GM19397 (cell line): ENCODE measurements at regions not wholly inside any gene's neighbourhood (a gene's known extent, or its start where the extent isn't known, plus 50 kb on each side); places are given as distances from the start of the nearest gene placed in this dataset.

Experiments used
- ATAC-seq: cut with Tn5 transposase; IDR thresholded peaks from one replicate; pipeline ENCODE4 v1.9.1; 2021; ENCODE audit warnings: mild to moderate bottlenecking, moderate library complexity; ENCODE audit not compliant: unreplicated experiment

DNA sequence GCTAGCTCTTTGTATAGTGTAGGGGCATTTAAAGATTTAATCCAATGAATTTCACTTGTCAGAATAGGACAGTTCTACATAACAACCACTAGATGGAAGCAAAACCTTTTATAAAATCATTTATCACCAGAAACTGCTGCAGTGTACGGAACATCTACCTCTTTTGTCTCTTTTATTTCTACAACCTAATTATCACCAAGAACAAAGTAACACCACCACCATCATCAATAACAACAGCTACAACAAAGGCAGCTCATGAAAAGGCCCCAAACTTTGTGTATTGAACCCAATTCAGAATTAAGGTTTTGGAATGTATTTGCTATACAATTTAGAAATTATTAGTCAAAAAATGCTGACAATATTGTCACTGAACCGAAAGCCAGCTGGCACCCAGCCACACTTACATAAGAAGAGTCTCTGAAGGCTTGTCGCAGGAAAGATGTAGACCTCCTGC lies 260.9 kb upstream of the RPS6KA3 start:
- ATAC-seq: no peak

DNA sequence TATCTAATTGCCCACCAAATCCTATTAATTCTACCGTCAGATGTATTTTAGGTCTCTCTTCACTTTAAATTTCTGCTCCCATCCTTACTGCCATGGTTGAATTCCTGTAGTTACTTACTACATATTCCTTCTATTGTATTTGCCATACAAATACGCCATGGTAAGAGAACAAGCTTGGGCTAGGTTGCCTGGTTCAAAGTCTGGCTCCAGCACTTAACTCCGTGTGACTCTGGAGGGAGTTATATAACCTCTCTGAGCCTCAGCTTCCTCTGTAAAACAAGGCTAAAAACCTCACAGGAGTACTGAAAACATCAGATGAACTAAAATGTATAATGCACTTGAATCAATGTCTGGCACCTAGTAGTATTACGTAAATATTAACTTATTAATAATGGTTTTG lies 260.3 kb upstream of the RPS6KA3 start:
- ATAC-seq: no peak

DNA sequence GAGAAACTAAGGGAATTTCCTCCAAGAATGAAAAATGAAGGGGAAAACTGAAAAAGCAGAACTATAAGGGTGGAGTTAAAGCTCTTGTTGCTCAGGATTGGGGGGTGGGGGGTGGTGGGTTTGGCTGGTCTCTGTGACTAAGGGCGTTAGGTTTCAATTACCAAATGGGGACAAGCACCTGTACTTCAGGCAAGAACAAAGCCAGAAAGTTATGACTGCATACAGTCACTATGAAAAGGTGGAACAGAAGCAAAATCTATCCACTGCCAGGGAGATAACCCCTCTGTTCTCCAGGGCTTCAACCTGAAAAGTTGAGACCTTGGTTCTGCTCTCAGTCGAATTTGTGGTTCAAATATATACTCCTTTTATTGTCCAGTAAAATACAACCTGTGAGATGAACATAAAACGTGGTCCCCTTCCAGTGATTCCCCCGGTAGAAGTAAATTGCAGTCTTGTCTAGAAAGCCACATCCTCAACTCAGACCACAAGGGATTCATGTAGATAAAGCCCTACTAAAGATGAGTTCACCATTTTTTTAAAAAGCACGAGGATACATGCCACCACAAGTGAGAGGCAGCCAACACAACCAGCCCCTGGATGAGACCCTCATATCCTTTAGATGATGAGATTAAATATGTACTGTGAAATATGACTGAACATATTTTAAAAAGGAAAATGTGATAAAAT lies 257.1 kb upstream of the RPS6KA3 start:
- no peak for ATAC-seq

DNA sequence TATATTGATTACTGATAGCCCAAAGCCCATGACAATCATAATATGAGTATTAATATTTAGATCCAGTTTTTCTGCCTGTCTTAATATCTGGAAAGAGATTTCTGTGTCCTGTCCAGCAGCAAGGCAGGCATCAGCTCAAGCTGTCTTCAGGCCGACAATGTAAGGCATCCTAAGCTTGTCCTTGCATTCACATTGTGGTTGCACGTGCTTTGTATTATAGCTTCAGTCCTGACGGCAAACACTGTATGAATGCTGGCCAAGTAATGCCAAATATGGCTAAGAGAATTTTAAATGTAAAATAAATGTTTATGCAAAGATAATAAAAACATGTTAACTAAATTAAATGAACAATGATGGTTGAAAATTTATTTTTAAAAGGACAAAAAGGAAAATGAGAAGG lies 255.7 kb upstream of the RPS6KA3 start:
- ATAC-seq: no peak

DNA sequence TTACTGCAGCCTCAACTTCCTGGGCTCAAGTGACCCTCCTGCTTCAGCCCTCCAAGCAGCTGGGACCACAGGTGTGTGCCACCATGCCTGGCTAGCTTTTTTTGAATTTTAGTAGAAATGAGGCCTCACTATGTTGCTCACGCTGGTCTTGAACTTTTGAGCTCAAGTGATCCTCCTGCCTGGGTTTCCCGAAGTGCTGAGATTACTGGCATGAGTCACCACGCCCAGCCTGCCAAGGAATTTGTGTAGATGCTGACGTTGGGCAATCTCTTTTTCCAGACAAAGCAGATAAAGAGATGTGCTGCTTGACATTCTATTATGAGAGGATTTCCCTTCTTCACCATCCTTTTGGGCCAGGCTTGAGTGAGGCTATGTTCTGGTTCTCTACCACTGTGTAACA lies 254.5 kb upstream of the RPS6KA3 start:
- ATAC-seq: no peak

DNA sequence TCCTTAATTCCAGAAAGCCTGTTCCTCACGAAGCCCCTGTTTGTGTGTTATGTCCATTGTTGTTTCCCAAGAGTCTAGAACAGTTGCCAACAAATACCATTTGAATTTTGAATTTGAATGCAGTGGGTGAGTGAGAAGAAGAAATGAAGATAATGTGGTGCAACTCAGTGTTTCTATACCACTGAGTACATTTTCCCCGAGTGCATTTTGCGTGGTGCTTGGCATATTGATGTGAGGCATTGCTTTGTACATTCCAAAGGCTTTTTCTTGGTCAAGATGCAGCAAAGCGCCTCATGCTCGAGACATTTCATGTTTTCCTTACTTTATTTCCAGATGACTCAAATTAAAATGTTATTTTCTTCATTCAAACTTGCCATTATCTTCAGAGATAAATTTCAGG lies 253.1 kb upstream of the RPS6KA3 start:
- no peak for ATAC-seq

DNA sequence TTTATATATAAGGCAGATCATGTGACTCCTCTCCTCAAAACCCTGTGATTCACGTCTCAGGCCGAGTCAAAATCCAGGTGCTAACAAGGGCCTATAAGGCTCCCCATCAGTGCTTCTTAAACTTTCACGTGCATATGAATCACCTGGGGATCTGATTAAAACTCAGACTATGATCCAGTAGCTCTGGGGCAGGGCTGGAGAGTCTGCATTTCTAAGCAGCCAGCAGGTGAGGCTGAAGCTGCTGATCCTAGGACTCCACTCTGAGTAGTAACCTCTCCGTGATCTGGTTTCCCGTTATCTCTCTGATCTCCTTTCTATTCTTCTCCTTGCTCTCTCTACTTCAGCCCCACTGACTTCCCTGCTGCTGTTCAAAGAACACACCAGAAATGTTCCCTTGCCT lies 252.4 kb upstream of the RPS6KA3 start:
- no peak for ATAC-seq

DNA sequence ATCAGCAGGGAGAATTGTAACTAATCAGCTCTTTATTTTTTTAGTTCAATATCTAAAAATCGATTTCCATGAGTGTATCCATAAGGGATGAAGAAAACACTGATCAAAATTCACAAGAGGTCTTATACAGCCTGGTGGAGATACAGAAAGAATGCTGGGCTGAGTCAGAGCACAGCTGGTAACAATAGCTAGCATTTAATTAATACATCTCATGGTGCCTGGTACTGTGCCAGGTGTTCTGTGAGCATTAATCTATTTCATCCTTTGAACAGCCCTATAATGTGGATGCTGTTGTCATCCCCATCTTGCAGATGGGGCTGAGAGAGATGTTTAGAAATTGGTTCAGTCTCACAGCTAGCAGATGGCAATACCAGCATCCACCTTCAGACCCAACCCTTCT lies 250.9 kb upstream of the RPS6KA3 start:
- no peak for ATAC-seq

DNA sequence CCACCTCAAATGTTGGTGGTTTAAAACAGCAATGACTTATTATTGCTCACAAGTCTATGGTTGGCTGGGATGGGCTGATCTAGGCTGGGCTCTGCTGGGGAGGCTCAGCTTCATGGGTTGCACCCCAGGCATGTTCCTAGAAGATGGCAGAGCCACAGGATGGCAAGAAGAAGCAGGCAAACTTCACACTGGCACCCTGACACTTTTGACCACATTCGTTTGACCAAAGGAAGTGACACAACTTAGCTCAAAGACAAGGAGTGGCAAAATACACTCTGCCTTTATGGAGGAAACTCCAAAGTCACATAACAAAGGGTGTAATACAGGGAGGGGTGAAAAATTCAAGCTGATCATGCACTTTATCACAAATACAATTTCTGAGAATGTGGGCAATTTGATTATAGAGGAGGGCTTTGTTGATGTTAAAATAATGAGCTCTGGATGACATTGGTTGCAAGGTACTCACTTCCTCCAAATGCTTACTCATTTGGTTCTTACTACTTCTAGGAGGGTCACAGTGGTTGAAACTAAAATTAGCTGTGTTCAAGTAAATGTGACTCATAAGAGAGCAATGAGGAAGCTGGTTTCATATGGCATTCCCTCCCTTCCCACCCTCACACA lies 249.2 kb upstream of the RPS6KA3 start:
- peak; percentile 92 for ATAC-seq

DNA sequence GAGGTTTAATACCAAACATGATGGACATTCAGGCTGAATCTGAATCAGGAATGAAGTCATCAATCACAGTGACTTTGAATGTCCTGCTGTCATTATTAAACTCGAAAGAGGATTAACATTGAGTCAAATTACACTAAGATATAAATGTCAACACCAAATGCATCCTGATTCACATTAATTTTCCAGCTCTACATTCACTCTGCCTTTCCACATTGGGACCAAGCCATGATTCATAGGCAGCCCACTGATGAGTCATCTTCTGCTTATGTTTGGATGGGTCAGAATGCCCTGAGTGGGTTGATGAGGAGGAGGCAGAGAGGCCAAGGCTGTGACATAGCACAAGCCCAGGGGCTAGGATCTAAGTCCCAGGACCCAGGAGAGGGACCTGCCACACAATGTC lies 247.6 kb upstream of the RPS6KA3 start:
- no peak for ATAC-seq

DNA sequence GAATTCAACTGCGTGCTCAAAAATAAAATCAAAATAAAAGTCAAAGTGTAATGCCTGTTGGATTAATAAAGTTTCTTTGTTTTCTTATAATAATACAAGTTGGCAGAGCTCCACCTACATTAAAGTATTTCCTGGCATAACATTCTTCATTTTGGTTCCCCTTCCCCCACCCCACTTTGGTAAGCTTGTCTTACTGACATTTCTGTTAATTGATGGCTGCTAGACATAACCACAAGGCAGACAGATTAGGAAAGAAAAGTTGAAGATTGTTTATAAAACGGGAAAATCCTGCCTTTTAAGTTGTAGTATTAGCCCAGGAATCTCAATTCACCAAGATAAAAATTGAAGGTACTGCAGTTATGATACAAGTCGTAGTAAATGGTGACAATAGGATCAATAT lies 246.5 kb upstream of the RPS6KA3 start:
- ATAC-seq: no peak

DNA sequence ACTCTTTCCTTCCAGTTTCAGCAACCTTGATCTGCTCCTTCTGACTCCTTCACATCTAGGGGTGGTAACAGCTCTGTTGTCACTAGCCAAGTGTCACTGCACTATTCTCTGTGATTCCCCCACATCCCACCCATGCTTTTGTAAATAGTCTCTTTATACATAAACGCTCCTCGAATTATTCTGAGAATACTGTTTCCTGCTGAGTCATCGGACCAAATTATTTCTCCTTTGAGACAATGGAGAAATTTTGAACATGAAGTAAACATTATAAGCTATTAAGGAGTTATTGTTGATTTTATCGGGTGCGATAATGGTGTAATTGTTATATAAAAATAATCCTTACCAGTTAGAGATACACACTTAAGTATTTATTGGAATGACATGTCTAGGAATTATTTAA lies 245.1 kb upstream of the RPS6KA3 start:
- ATAC-seq: no peak

DNA sequence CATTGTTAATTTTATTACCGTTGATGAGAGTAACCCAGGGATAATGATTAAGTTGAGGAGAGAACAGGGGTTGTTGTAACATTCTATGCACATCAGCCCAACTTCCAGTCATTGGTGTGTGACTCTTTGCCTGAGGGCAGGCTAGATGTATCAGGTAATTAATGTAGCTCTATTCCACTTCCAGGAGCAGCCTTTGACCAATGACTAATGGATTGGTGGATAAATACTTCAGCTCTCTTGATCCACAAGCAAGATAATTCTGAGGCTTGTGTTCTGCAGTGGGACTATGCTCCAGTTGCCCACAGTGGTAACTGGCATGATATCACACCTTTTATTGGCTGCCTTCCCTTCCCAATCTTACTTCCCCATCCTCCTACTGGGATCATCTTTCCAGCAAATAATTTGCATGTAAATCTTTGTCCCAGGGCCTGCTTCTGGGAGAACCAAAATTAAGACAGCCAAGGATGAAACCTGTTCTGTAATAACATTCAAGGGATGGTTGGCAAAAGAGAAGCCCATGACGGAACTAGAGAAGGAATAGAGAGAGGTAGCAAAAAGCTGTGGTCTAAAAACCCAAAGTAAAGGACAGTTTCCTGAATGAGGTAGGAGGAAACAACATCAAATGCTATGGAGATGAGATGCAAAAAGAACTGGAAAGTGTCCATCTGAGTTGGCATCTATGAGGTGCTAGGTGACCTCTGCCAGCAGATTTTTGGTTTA lies 241.4 kb upstream of the RPS6KA3 start:
- ATAC-seq: no peak

DNA sequence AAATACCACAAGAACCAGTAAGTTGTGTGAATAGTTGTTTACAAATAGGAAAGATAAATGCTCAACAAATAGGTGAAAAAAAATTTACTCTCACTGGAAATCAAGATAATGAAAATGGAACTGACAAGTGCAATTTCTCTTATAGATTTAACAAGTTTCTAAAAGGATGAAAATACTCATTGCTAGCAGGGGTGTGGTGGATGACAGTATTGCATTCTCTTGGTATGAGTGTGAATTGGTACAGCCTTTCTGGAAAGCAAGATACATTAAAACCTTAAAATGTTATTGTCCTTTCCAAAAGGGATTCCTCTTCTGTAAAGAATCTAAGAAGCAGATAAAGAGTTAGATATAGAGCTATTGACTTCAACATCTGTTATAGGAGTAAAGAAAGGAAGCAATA lies 240.0 kb upstream of the RPS6KA3 start:
- no peak for ATAC-seq

DNA sequence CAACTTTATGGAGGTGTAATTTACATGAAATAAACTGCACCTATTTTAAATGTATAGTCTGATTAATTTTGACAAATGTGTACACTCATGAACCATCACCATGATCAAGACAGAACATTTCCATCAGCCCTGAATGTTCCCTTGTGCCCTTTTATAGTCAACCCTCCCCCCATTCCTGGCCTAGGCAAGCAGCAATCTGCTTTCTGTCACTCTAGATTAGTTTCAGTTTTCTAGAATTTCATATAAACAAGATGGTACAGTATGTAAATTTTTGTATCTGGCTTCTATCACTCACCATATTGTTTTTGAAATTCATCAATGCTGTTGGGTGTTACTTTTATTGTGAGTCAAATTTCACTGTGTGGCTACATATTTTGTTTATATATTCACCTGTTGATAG lies 234.2 kb upstream of the RPS6KA3 start:
- no peak for ATAC-seq

DNA sequence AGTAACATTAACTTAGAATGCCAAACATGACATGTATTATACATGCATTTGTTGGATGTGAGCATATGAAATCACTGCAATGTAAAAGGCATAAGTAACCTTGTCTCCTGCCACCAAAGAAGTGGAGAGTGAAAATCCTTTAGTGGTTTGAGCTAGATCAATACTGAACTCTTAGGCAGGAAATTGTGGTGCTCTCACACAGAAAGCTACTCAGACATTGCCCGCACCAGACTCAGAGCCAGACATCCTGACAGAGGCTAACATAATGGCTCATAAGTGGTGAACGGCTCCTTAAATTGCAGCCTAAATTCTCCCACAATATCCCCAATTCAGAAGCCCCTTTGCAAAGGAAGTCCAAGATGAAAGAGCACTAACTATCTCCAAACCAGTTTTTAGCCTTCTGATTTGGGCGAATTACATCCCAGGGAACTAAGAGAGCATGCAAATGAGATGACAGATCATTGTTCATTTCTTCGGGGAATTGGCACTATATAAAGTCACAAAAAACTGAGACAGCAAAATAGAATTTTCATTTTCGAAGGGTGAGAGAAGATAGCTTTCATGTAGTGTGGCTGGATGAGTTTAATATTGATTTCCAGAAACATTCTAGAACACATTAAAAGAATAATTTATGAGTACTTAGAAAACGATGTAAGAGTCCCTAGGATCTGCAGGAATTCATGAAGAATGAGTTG lies 233.6 kb upstream of the RPS6KA3 start:
- no peak for ATAC-seq

DNA sequence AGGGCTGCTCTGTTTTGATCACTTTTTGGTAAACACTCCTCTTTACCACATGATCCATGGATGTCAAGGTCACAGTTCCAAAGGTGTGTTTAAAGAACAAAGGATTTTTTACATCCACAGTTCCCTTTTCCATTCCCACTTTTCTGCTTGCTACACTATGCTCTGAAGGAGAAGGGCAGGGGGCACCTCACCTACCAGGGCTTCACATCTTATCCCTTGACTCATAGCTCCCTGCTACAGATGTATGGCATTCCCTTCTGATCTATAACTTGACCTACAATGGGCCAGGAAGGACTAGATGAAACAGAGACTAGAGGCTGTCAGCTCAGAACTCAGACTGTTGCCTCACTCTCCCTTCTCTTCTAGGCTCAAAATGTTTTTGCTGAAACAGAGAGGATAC lies 233.1 kb upstream of the RPS6KA3 start:
- ATAC-seq: no peak

DNA sequence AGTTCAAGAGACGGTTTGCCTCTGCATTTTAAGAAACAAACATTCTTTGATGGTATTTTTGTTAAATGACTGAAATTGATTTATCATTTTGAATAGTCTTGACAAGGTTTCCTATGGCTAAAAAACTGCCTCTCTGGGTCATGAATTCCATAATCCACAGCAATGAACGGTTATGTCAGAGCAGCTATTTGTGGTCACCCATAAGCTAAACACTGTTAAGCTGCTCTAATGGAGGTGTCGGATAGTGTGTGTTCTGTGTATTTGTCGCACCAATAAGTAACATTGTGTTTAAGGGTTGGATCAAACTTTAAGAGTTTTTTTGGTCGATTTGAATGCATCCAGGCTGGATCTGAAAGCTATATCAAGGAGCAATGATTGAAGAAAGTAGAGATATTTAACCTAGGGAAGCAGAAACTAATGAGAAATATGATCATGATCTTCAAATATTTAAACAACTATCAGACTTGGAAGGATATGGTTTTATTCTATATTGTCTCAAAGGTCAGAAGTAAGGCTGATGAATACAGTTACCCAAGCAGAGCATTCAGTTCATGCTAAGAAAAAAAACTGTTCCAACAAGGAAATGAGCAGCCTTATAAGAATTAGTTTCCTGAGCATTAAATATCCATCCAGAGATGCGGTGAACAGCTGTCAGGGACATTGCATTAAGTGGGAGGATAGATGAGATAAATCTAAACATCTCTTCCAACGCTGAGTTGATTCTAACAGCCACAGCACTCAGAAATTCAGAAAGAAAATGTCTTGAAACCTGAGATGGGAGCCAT lies 232.3 kb upstream of the RPS6KA3 start:
- ATAC-seq: no peak

DNA sequence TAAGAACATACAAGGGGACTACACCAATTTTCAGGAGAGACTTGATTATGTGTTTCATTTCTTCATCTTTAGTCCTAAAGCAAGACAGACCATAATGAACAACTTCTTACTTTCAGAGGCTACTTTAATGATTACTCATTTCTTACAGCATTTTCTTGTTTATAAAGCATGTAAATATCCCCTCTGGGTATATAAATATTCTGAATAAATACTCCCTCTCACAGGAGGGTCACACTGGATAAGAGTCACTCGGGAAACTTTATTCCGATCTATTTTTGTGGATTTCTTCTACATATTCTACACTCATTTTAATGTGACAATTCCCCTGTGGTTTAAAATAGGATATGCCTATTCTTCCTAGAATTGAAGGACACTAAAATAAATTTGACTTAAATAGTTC lies 228.9 kb upstream of the RPS6KA3 start:
- ATAC-seq: no peak

DNA sequence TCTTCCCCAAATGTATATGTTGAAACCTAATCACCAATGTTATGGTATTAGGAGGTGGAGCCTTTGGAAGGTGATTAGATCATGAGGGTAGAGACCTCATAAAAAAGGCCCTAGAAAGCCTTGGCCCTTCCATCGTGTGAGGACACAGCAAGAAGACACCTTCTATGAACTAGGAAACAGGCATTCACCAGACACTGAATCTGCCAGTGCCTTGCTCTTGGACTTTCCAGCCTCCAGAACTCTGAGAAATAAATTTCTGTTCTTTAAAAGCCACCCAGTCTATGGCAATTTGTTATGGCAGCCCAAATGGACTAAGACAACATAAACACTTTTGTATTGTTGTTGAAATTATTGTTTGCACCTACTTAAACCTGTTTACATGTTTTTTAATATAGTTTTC lies 221.8 kb upstream of the RPS6KA3 start:
- ATAC-seq: no peak

DNA sequence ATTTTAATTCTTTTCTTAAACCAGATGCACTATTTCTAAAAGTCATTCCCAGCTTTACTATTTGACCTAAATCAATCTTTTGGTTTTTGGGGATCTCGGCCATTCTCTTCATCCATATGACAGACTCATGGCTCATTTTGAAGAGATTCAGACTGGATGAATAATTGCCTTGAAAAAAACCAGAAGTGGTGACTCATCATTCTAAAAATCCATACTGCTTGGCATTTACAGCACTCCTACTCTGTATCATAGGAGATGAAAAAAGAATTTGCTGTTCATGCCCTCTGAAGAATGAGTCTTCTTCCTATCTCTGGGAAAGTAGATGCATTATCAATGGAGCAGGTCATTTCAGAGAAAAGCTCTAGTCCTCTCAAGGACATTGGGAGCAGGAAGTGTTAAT lies 220.5 kb upstream of the RPS6KA3 start:
- ATAC-seq: no peak
